Natural killer cell treated with Interleukin-12 subunit alpha and Interleukin-12 subunit beta and Interleukin-15 and Interleukin-18, amount 100 ng/mL, for 72 hours (primary cell): ENCODE measurements at regions not wholly inside any gene's neighbourhood (a gene's known extent, or its start where the extent isn't known, plus 50 kb on each side); places are given as distances from the start of the nearest gene placed in this dataset.
"Not testable (repeated sequence)": the region's sequence is repeated elsewhere in the genome, so short reads cannot be mapped to it uniquely, and the experiment has no call there.

Experiments used
- ATAC-seq, 2 donors: fragments of 150-1000 bp; cut with Tn5 transposase in 1 of 2; sonication (Bioruptor Pico), chemical (Tn5 transposase) in 1 of 2; 2 replicates each; pipeline ENCODE4 v1.10.0; 2021
- DNase-seq: peaks from one replicate; pipeline ENCODE4 v3.0.0; 2022; ENCODE audit warnings: low spot score
- H3K27ac Mint-ChIP-seq, 2 donors: 1 replicate in 1 of 2; 2 replicates in 1 of 2; pipeline ENCODE4 v1.8.0; 2022; ENCODE audit warnings: mixed read lengths in 2 of 2, mild to moderate bottlenecking in 1 of 2, moderate library complexity in 1 of 2
- H3K27me3 Mint-ChIP-seq, 2 donors: 1 replicate in 1 of 2; 2 replicates in 1 of 2; pipeline ENCODE4 v1.8.0; 2022; ENCODE audit warnings: mixed read lengths in 2 of 2
- H3K36me3 Mint-ChIP-seq: one replicate; pipeline ENCODE4 v1.8.0; 2022; ENCODE audit warnings: mixed read lengths
- H3K4me1 Mint-ChIP-seq, 2 donors: 1 replicate in 1 of 2; 2 replicates in 1 of 2; pipeline ENCODE4 v1.8.0; 2022; ENCODE audit warnings: low read depth in 2 of 2, mixed read lengths in 2 of 2, mild to moderate bottlenecking in 1 of 2
- H3K4me3 Mint-ChIP-seq: one replicate; pipeline ENCODE4 v1.8.0; 2022; ENCODE audit warnings: mixed read lengths
- H3K9me3 Mint-ChIP-seq: 2 replicates; pipeline ENCODE4 v1.8.0; 2022; ENCODE audit warnings: mixed read lengths

DNA sequence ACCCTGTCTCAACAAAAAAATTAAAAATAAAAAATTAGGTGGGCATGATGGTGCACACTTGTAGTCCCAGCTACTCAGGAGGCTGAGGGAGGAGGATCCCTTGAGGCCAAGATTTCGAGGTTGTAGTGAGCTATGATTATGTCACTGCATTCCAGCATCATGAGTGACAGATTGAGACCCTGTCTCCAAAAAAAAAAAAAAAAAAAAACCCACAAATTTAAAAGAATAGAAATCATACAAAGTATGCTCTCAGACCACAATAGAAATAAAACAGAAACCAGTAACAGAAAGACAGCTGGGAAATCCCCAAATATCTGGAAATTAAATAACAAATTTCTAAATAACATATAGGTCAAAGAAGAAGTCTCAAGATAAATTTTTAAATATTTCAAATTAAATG lies 81.0 kb upstream of the HUWE1 start:
- H3K27me3 Mint-ChIP-seq, result peaks cover 0 to 15% of the 10 kb centered on the region in 2 donors
- no peaks in the 10 kb centered on the region for H3K9me3 Mint-ChIP-seq
- ATAC-seq (peak in 1 of 2 donors; percentile 28), DNase-seq (no peak)
- H3K36me3 Mint-ChIP-seq, result no peaks in the 10 kb centered on the region
- peak overlapping the region; percentile 44 to 53 for H3K27ac Mint-ChIP-seq
- peaks cover 10% of the 10 kb centered on the region in 2 donors for H3K4me1 Mint-ChIP-seq
- H3K4me3 Mint-ChIP-seq, result peak overlapping the region; percentile 60

DNA sequence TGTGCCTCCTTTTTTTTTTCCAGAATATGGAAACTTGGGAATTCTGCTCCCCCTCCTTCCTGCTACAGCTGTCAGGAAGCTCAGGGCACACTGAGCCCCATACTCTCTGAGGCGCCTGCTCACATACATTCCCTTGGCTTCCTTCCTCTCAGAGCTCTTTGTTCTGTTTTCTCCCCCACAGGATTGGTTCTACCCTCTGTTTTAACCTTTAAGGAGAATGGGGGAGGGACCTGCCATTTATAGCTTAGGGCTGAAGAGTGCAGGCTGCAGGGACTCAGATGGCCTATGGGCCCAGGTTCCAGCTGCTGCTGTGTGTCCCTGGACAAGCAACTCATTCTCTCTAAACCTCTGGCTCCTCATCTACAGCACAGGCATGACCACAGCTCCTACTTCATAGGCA lies 70.7 kb upstream of the HUWE1 start:
- not testable (repeated sequence) for ATAC-seq

DNA sequence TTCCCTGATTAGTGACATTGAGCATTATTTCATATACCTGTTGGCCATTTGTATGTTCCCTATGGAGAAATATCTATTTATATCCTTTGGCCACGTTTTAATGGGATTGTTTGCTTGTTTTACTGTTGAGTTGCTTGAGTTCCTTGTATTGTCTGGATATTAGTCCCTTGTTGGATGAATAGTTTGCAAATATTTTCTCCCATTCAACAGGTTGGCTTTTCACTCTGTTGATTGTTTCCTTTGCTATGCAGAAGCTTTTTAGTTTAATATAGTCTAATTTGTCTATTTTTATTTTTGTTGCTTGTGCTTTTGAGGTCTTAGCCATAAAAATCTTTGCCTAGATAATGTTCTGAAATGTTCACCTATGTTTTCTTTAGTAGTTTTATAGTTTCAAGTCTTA lies 60.2 kb upstream of the HUWE1 start:
- ATAC-seq (no peak), DNase-seq (no peak)
- Mint-ChIP-seq H3K4me1 (peaks cover 0 to 5% of the 10 kb centered on the region in 2 donors), H3K27ac (no peak overlapping the region), H3K36me3 (no peaks in the 10 kb centered on the region), H3K9me3 (no peaks in the 10 kb centered on the region), H3K27me3 (no peaks in the 10 kb centered on the region), H3K4me3 (no peak overlapping the region)

More for the DNA sequence above, 70.7 kb upstream of the HUWE1 start:
- not testable (repeated sequence) for H3K27me3 Mint-ChIP-seq, H3K4me3 Mint-ChIP-seq, H3K9me3 Mint-ChIP-seq, H3K27ac Mint-ChIP-seq, H3K36me3 Mint-ChIP-seq, DNase-seq, H3K4me1 Mint-ChIP-seq

DNA sequence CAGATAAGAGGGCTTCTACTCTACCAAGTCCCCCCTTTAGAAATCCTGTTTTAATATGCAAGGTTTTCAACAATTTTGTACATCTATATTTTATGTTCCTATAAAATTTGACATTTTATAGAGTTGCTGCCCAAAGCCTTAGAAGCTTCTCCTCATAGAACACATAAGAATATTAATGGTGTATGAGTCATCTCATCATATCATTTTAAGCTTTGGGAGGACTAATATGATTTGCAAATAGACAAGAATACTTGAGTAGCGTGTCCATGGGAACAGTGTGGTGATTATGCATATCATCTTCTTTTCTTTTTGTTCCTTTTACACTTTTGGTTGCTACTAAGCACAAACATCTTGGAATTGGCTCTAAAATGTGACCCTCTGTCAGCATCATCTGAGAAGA lies 56.7 kb upstream of the HUWE1 start:
- H3K4me1 Mint-ChIP-seq, result peaks cover 10% of the 10 kb centered on the region in 2 donors
- H3K9me3 Mint-ChIP-seq, result no peaks in the 10 kb centered on the region
- no peaks in the 10 kb centered on the region for H3K27me3 Mint-ChIP-seq
- DNase-seq, result no peak
- no peak overlapping the region for H3K27ac Mint-ChIP-seq
- H3K36me3 Mint-ChIP-seq, result no peaks in the 10 kb centered on the region
- no peak for ATAC-seq
- no peak overlapping the region for H3K4me3 Mint-ChIP-seq

DNA sequence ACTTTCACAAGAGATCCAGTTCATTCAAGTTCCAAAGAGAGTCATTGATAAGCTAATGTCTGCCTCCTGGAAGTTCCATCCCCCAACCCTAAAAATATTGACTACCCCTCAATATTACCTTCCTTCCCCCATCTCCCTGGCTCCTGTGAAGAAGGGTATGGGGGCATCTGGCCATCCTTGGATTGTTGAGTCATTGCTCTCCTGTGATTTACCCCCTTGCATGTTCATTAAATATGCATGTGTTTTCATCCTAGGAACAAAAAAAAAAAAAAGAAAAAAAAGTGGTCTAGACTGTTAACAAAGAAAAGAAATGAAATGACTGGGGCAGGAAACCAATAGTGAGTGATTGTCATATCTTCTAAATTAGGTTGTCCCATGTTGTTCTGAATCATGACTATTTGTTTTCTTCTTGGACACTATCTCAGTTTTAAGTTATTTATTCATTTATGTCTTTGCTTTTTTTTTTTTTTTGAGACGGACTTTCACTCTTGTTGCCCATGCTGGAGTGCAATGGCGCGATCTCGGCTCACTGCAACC lies 51.9 kb upstream of the HUWE1 start:
- ATAC-seq, result peak; percentile 67 to 82
- DNase-seq, result no peak
- Mint-ChIP-seq H3K9me3 (peaks cover 4% of the 10 kb centered on the region), H3K4me1 (peaks cover 17 to 31% of the 10 kb centered on the region in 2 donors), H3K27me3 (peaks cover 0 to 11% of the 10 kb centered on the region in 2 donors), H3K36me3 (peaks cover 12% of the 10 kb centered on the region), H3K4me3 (peak overlapping the region; percentile 60), H3K27ac (peak overlapping the region; percentile 74 to 76)
